Chondrocyte (in vitro differentiated cells): ENCODE measurements at regions not wholly inside any gene's neighbourhood (a gene's known extent, or its start where the extent isn't known, plus 50 kb on each side); places are given as distances from the start of the nearest gene placed in this dataset.

Experiments used
- DNase-seq: peaks from one replicate; pipeline ENCODE4 v3.0.0; 2021; ENCODE audit warnings: mixed read lengths, low spot score
- H3K27ac Mint-ChIP-seq: one replicate; pipeline ENCODE4 v1.8.0; 2021; ENCODE audit warnings: mild to moderate bottlenecking, moderate library complexity, mixed read lengths; ENCODE audit not compliant: unreplicated experiment
- H3K27me3 Mint-ChIP-seq: 2 replicates; pipeline ENCODE4 v1.8.0; 2021; ENCODE audit warnings: low read depth, mixed read lengths
- H3K36me3 Mint-ChIP-seq: 2 replicates; pipeline ENCODE4 v1.8.0; 2021; ENCODE audit warnings: low read depth, mixed read lengths
- H3K4me1 Mint-ChIP-seq: 2 replicates; pipeline ENCODE4 v1.8.0; 2021; ENCODE audit warnings: low read depth, mild to moderate bottlenecking, mixed read lengths
- H3K4me3 Mint-ChIP-seq: one replicate; pipeline ENCODE4 v1.8.0; 2021; ENCODE audit warnings: mild to moderate bottlenecking, moderate library complexity, mixed read lengths; ENCODE audit not compliant: unreplicated experiment
- H3K9me3 Mint-ChIP-seq: 2 replicates; pipeline ENCODE4 v1.8.0; 2021; ENCODE audit warnings: low read depth, mixed read lengths
- TF ChIP-seq, protein P1 (sequence below): fragments of 200-600 bp; sonication (generic); IDR thresholded peaks from 2 replicates; pipeline ENCODE4 v1.5.0; 2021; ENCODE audit warnings: antibody characterized with exemption, mild to moderate bottlenecking, moderate library complexity

- TF ChIP-seq, protein P1, sequence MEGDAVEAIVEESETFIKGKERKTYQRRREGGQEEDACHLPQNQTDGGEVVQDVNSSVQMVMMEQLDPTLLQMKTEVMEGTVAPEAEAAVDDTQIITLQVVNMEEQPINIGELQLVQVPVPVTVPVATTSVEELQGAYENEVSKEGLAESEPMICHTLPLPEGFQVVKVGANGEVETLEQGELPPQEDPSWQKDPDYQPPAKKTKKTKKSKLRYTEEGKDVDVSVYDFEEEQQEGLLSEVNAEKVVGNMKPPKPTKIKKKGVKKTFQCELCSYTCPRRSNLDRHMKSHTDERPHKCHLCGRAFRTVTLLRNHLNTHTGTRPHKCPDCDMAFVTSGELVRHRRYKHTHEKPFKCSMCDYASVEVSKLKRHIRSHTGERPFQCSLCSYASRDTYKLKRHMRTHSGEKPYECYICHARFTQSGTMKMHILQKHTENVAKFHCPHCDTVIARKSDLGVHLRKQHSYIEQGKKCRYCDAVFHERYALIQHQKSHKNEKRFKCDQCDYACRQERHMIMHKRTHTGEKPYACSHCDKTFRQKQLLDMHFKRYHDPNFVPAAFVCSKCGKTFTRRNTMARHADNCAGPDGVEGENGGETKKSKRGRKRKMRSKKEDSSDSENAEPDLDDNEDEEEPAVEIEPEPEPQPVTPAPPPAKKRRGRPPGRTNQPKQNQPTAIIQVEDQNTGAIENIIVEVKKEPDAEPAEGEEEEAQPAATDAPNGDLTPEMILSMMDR: no peak
- H3K4me1 Mint-ChIP-seq: no peaks in the 10 kb centered on the region
- peaks cover 29% of the 10 kb centered on the region for H3K9me3 Mint-ChIP-seq
- no peak overlapping the region for H3K4me3 Mint-ChIP-seq
- no peak overlapping the region for H3K27ac Mint-ChIP-seq
- H3K27me3 Mint-ChIP-seq: peaks cover 1% of the 10 kb centered on the region
- DNase-seq: no peak
- no peaks in the 10 kb centered on the region for H3K36me3 Mint-ChIP-seq
Observed at GRCh38 chr6:99181174-99181573, 168.3 kb downstream of the FAXC start.

DNA sequence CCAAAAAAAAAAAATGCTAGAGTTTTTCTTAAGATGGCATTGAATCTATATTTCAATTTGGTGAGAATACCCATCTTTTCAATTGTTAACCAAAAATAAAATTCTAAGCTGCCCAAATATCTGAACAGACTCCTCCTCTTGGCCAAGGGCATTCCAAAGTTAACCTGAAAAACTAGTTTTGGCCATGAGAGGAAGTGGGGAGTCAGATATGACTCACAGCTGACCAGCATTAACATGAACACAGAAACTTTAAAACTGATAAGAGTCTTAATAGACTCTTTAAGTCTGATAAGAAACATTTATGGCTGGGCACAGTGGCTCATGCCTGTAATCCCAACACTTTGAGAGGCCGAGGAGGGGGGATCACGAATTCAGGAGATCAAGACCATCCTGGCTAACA lies 171.3 kb downstream of the FAXC start:
- TF ChIP-seq, protein P1: no peak
- no peaks in the 10 kb centered on the region for H3K4me1 Mint-ChIP-seq
- H3K27ac Mint-ChIP-seq: no peak overlapping the region
- peaks cover 29% of the 10 kb centered on the region for H3K9me3 Mint-ChIP-seq
- peaks cover 8% of the 10 kb centered on the region for H3K27me3 Mint-ChIP-seq
- H3K36me3 Mint-ChIP-seq: no peaks in the 10 kb centered on the region
- DNase-seq: no peak
- H3K4me3 Mint-ChIP-seq: no peak overlapping the region

- peaks cover 29% of the 10 kb centered on the region for H3K9me3 Mint-ChIP-seq
- TF ChIP-seq, protein P1: no peak
- H3K4me1 Mint-ChIP-seq: no peaks in the 10 kb centered on the region
- no peak for DNase-seq
- peaks cover 10% of the 10 kb centered on the region for H3K27me3 Mint-ChIP-seq
- no peaks in the 10 kb centered on the region for H3K36me3 Mint-ChIP-seq
- no peak overlapping the region for H3K27ac Mint-ChIP-seq
- H3K4me3 Mint-ChIP-seq: no peak overlapping the region
Observed at GRCh38 chr6:99177736-99178135, 171.7 kb downstream of the FAXC start.

DNA sequence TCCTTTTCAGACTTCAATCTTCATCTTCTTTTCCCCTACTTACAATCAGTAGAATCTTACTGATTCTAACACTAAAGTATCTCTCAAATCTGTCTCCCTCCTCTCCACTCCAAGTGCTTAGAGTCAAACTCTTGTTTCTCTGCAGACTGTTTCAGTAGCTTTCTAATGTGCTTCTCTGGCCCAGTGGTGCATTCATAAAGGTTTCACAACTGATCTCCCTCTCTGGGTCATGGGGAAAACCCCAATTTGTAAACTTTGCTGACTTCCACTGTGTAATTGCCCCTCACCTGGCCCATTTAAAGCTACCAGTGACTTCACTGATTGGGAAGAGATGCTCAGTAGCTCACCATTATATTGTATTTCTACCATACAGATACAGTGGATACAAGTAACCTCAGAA lies 183.6 kb downstream of the FAXC start:
- no peak for DNase-seq
- H3K4me1 Mint-ChIP-seq: no peaks in the 10 kb centered on the region
- peaks cover 15% of the 10 kb centered on the region for H3K27me3 Mint-ChIP-seq
- no peaks in the 10 kb centered on the region for H3K36me3 Mint-ChIP-seq
- no peak overlapping the region for H3K27ac Mint-ChIP-seq
- H3K4me3 Mint-ChIP-seq: no peak overlapping the region
- H3K9me3 Mint-ChIP-seq: peaks cover 4% of the 10 kb centered on the region
- TF ChIP-seq, protein P1: no peak

DNA sequence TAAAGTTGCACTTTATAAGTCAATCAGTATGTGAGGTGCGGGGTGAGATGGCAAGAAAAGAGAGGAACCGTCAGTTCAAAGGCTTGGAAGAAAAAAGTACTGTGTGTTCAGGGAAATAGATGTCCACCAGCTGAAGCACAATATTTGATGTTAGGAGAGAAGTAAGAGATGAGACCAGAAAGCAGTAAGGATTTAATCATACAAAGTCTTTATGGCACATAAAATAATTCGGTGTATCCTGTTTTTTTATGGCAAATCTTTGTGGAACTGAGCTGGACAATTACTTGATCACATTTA lies 197.2 kb downstream of the FAXC start:
- DNase-seq: no peak
- H3K4me1 Mint-ChIP-seq: no peaks in the 10 kb centered on the region
- no peak overlapping the region for H3K4me3 Mint-ChIP-seq
- no peaks in the 10 kb centered on the region for H3K36me3 Mint-ChIP-seq
- H3K27ac Mint-ChIP-seq: no peak overlapping the region
- no peaks in the 10 kb centered on the region for H3K9me3 Mint-ChIP-seq
- H3K27me3 Mint-ChIP-seq: peaks cover 10% of the 10 kb centered on the region
- TF ChIP-seq, protein P1: peak; percentile 23
